ENCODE measurements at regions not wholly inside any gene's neighbourhood (a gene's known extent, or its start where the extent isn't known, plus 50 kb on each side); places are given as distances from the start of the nearest gene placed in this dataset.

DNA sequence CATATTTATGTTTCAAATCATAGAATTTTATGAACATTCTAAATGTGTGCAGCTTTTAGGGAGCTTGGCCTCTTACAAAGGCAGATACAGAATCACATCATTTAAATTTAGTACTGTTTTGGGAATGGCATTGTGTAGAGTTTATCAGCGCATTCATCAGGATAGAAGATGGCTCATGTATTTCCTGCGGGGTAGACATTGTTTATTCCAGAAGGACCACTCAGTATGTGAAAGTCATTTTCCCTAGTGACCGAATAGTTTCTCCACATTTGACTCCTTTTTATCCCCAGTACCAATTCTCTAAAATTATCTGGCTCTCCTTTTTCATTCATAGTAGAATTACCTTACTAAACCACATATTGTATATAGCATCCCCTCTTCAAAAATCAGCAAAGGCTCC is 981.9 kb upstream of the ADGRL4 start:
- WGBS, 5 donors, result 74 to 88% (median 77%) methylated on average over 3 of the region's 3 CpGs
- H3K9me3 ChIP-seq, result peaks cover 0 to 3% (median 0%) of the 10 kb centered on the region in 8 donors
- DNase-seq, result no peak
- intact Hi-C loops (cut with DNase I; ENCODE audit: low total_unique reads), result no loop called here
- no peaks in the 10 kb centered on the region for H3K4me1 ChIP-seq
- no peak for TF ChIP-seq POLR2AphosphoS5 (IDR thresholded peaks at IDR 0.05)
- H3K36me3 ChIP-seq, result no peaks in the 10 kb centered on the region
- no peak overlapping the region for H3K4me3 ChIP-seq
- H3K27ac ChIP-seq, result no peak overlapping the region
- H3K27me3 ChIP-seq (replicated peaks in 1 of 7), result no peaks in the 10 kb centered on the region

DNA sequence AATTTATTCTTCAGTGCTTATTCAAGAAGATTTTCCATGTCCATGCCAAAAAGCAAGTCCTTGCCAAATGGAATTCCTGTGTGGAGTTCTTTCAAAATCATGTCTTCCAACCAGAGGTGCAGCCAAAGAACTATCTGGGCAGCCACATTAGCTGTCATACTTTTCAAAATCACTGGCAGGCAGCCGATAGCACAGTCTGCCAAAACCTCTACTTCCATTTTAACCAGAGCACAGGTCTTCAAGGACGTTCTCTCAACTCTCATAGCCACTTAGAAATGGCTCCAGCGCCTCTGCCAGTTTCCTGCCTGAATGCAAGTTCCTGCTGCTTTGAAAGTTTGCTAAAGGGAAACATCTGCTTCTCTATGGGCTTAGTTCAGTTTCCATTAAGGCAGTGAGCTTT is 975.7 kb upstream of the ADGRL4 start:
- DNase-seq, result no peak
- intact Hi-C loops (cut with DNase I; ENCODE audit: low total_unique reads), result no loop called here

DNA sequence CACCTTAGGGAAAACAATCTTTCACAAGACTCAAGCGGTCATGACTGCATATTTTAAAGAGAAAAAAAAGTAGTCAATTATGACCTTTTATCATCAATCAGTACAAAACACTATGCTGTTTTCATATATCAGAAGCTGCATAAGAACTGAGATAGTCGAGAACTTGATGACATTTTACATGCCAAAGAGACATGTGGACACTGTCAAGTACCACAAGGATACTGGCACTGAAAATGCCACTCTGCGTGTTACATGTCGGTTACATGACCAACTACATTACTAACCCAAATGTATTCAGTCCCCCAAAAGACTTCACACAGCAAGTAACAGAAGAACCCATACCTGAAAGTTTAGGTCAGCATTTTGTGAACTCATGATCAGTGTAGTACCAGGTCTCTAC is 975.0 kb upstream of the ADGRL4 start:
- intact Hi-C loops (cut with DNase I; ENCODE audit: low total_unique reads), result no loop called here
- Histone ChIP-seq H3K9me3 (peaks cover 0 to 5% (median 0%) of the 10 kb centered on the region in 8 donors), H3K4me1 (no peaks in the 10 kb centered on the region), H3K27ac (no peak overlapping the region), H3K27me3 (replicated peaks in 1 of 7) (no peaks in the 10 kb centered on the region), H3K4me3 (no peak overlapping the region), H3K36me3 (no peaks in the 10 kb centered on the region)
- no peak for TF ChIP-seq POLR2AphosphoS5 (IDR thresholded peaks at IDR 0.05)
- TF ChIP-seq CTCF (IDR thresholded peaks at IDR 0.05 in 8 of 11, conservative IDR thresholded peaks at IDR 0.05 in 3 of 11), result no peak
- TF ChIP-seq POLR2A (IDR thresholded peaks at IDR 0.05), result no peak
- WGBS, 5 donors, result 85 to 91% (median 88%) methylated on average over 4 of the region's 4 CpGs
- no peak for DNase-seq

More for the DNA sequence above, 975.7 kb upstream of the ADGRL4 start:
- H3K4me3 ChIP-seq, result no peak overlapping the region
- no peaks in the 10 kb centered on the region for H3K27me3 ChIP-seq (replicated peaks in 1 of 7)
- TF ChIP-seq POLR2A (IDR thresholded peaks at IDR 0.05) (no peak), POLR2AphosphoS5 (IDR thresholded peaks at IDR 0.05) (no peak), CTCF (IDR thresholded peaks at IDR 0.05 in 8 of 11, conservative IDR thresholded peaks at IDR 0.05 in 3 of 11) (no peak)
- peaks cover 0 to 1% (median 0%) of the 10 kb centered on the region in 8 donors for H3K9me3 ChIP-seq
- H3K36me3 ChIP-seq, result no peaks in the 10 kb centered on the region
- no peaks in the 10 kb centered on the region for H3K4me1 ChIP-seq
- no peak overlapping the region for H3K27ac ChIP-seq
- 0 to 6% (median 1%) methylated on average over 3 of the region's 3 CpGs for WGBS, 5 donors

GRCh38 chr1:79979346-79979745 is 972.8 kb upstream of the ADGRL4 start:
- Histone ChIP-seq H3K4me1 (no peaks in the 10 kb centered on the region), H3K4me3 (no peak overlapping the region), H3K36me3 (no peaks in the 10 kb centered on the region), H3K27ac (no peak overlapping the region), H3K27me3 (replicated peaks in 1 of 7) (no peaks in the 10 kb centered on the region), H3K9me3 (peaks cover 0 to 5% (median 0%) of the 10 kb centered on the region in 8 donors)
- intact Hi-C loops (cut with DNase I; ENCODE audit: low total_unique reads), result no loop called here
- TF ChIP-seq POLR2A (IDR thresholded peaks at IDR 0.05) (no peak), CTCF (IDR thresholded peaks at IDR 0.05 in 8 of 11, conservative IDR thresholded peaks at IDR 0.05 in 3 of 11) (no peak), POLR2AphosphoS5 (IDR thresholded peaks at IDR 0.05) (no peak)
- no peak for DNase-seq

GRCh38 chr1:79976287-79976686 is 969.8 kb upstream of the ADGRL4 start:
- TF ChIP-seq POLR2AphosphoS5 (IDR thresholded peaks at IDR 0.05) (no peak), CTCF (IDR thresholded peaks at IDR 0.05 in 8 of 11, conservative IDR thresholded peaks at IDR 0.05 in 3 of 11) (no peak), POLR2A (IDR thresholded peaks at IDR 0.05) (no peak)
- Histone ChIP-seq H3K4me3 (no peak overlapping the region), H3K27me3 (replicated peaks in 1 of 7) (no peaks in the 10 kb centered on the region), H3K4me1 (no peaks in the 10 kb centered on the region), H3K27ac (no peak overlapping the region), H3K36me3 (no peaks in the 10 kb centered on the region), H3K9me3 (peaks cover 0 to 5% (median 0%) of the 10 kb centered on the region in 8 donors)
- 69 to 94% (median 85%) methylated on average over 3 of the region's 3 CpGs for WGBS, 5 donors
- intact Hi-C loops (cut with DNase I; ENCODE audit: low total_unique reads), result no loop called here
- DNase-seq, result no peak
